Astrocyte (in vitro differentiated cells and primary cell): ENCODE measurements at regions not wholly inside any gene's neighbourhood (a gene's known extent, or its start where the extent isn't known, plus 50 kb on each side); places are given as distances from the start of the nearest gene placed in this dataset.

Experiments used
- CTCF ChIP-seq: IDR thresholded peaks from 2 replicates; pipeline ENCODE4 v1.5.1; 2011; ENCODE audit warnings: low read depth, mild to moderate bottlenecking, inconsistent platforms, low read length, moderate library complexity; ENCODE audit not compliant: insufficient read depth
- EZH2 ChIP-seq: IDR thresholded peaks from 2 replicates; pipeline ENCODE4 v1.6.1; 2012; ENCODE audit warnings: mild to moderate bottlenecking, low read length, inconsistent platforms; ENCODE audit not compliant: insufficient read depth

DNA sequence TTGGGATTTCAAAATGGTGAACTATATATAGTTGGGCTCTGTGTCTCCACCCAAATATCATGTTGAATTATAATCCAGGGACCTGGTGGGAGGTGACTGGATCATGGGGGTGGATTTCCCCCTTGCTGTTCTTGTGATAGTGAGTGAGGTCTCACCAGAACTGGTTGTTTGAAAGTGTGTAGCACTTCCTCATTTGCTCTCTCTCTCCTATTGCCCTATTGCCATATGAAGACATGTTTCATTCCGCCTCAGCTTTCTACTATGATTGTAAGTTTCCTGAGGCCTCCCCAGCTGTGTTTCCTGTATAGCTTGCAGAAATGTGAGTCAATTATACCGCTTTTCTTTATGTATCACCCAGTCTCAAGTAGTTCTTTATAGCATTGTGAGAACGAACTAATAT is 545.6 kb downstream of the TRAM1L1 start:
- TF ChIP-seq CTCF: no peak
- TF ChIP-seq EZH2: no peak
